T-helper 2 cell treated with Interferon-gamma antibody and Interleukin-4, amounts not matched to agents 5 μg/mL and 100 μg/mL, for 36 hours (primary cell): ENCODE measurements at regions not wholly inside any gene's neighbourhood (a gene's known extent, or its start where the extent isn't known, plus 50 kb on each side); places are given as distances from the start of the nearest gene placed in this dataset.
"Not testable (repeated sequence)": the region's sequence is repeated elsewhere in the genome, so short reads cannot be mapped to it uniquely, and the experiment has no call there.

Experiments used
- DNase-seq: peaks from one replicate; pipeline ENCODE4 v3.0.0; 2021; ENCODE audit warnings: low spot score
- H3K27ac Mint-ChIP-seq: one replicate; pipeline ENCODE4 v1.8.0; 2021; ENCODE audit warnings: mild to moderate bottlenecking, mixed read lengths
- H3K27me3 Mint-ChIP-seq: one replicate; pipeline ENCODE4 v1.8.0; 2021; ENCODE audit warnings: low read depth, mixed read lengths
- H3K36me3 Mint-ChIP-seq: one replicate; pipeline ENCODE4 v1.8.0; 2021; ENCODE audit warnings: low read depth, mixed read lengths
- H3K4me1 Mint-ChIP-seq: one replicate; pipeline ENCODE4 v1.8.0; 2021; ENCODE audit warnings: low read depth, mixed read lengths
- H3K4me3 Mint-ChIP-seq: one replicate; pipeline ENCODE4 v1.8.0; 2022; ENCODE audit warnings: mild to moderate bottlenecking, moderate library complexity, mixed read lengths
- H3K9me3 Mint-ChIP-seq: one replicate; pipeline ENCODE4 v1.8.0; 2021; ENCODE audit warnings: mixed read lengths

- H3K4me3 Mint-ChIP-seq = no peak overlapping the region
- no peaks in the 10 kb centered on the region for H3K4me1 Mint-ChIP-seq
- no peak for DNase-seq
- peaks cover 45% of the 10 kb centered on the region for H3K9me3 Mint-ChIP-seq
- H3K27ac Mint-ChIP-seq = no peak overlapping the region
- no peaks in the 10 kb centered on the region for H3K36me3 Mint-ChIP-seq
- no peaks in the 10 kb centered on the region for H3K27me3 Mint-ChIP-seq
These were observed 889.2 kb upstream of the NCAM2 start for GRCh38 chr21:20108976-20109540.

- H3K9me3 Mint-ChIP-seq = peaks cover 54% of the 10 kb centered on the region
- no peak overlapping the region for H3K4me3 Mint-ChIP-seq
- H3K27ac Mint-ChIP-seq = no peak overlapping the region
- no peaks in the 10 kb centered on the region for H3K4me1 Mint-ChIP-seq
- no peaks in the 10 kb centered on the region for H3K36me3 Mint-ChIP-seq
- no peak for DNase-seq
- no peaks in the 10 kb centered on the region for H3K27me3 Mint-ChIP-seq
These were observed 887.8 kb upstream of the NCAM2 start for GRCh38 chr21:20110368-20110767.

GRCh38 chr21:20151741-20152140 lies 846.5 kb upstream of the NCAM2 start:
- Mint-ChIP-seq H3K27ac (no peak overlapping the region), H3K27me3 (no peaks in the 10 kb centered on the region), H3K36me3 (no peaks in the 10 kb centered on the region), H3K4me1 (no peaks in the 10 kb centered on the region), H3K4me3 (no peak overlapping the region), H3K9me3 (peaks cover 43% of the 10 kb centered on the region)
- DNase-seq = no peak

- Mint-ChIP-seq H3K4me1 (no peaks in the 10 kb centered on the region), H3K9me3 (peaks cover 43% of the 10 kb centered on the region), H3K27me3 (no peaks in the 10 kb centered on the region), H3K4me3 (no peak overlapping the region), H3K36me3 (no peaks in the 10 kb centered on the region), H3K27ac (no peak overlapping the region)
- no peak for DNase-seq
These were observed 835.0 kb upstream of the NCAM2 start for GRCh38 chr21:20163167-20163566.

- H3K36me3 Mint-ChIP-seq = no peaks in the 10 kb centered on the region
- DNase-seq = no peak
- no peaks in the 10 kb centered on the region for H3K4me1 Mint-ChIP-seq
- H3K27me3 Mint-ChIP-seq = no peaks in the 10 kb centered on the region
- H3K27ac Mint-ChIP-seq = no peak overlapping the region
- no peak overlapping the region for H3K4me3 Mint-ChIP-seq
- H3K9me3 Mint-ChIP-seq = peaks cover 42% of the 10 kb centered on the region
These were observed 831.1 kb upstream of the NCAM2 start for GRCh38 chr21:20167059-20167458.

GRCh38 chr21:20169812-20170576 lies 828.2 kb upstream of the NCAM2 start:
- Mint-ChIP-seq H3K27ac (no peak overlapping the region), H3K27me3 (no peaks in the 10 kb centered on the region), H3K36me3 (peaks cover 2% of the 10 kb centered on the region), H3K4me1 (no peaks in the 10 kb centered on the region), H3K4me3 (no peak overlapping the region), H3K9me3 (peaks cover 59% of the 10 kb centered on the region)
- no peak for DNase-seq

- H3K27me3 Mint-ChIP-seq = no peaks in the 10 kb centered on the region
- no peak overlapping the region for H3K4me3 Mint-ChIP-seq
- no peaks in the 10 kb centered on the region for H3K36me3 Mint-ChIP-seq
- peaks cover 51% of the 10 kb centered on the region for H3K9me3 Mint-ChIP-seq
- no peaks in the 10 kb centered on the region for H3K4me1 Mint-ChIP-seq
- no peak overlapping the region for H3K27ac Mint-ChIP-seq
- no peak for DNase-seq
These were observed 812.0 kb upstream of the NCAM2 start for GRCh38 chr21:20186186-20186585.

GRCh38 chr21:20187028-20187427 lies 811.2 kb upstream of the NCAM2 start:
- Mint-ChIP-seq H3K27me3 (no peaks in the 10 kb centered on the region), H3K36me3 (no peaks in the 10 kb centered on the region), H3K9me3 (peaks cover 57% of the 10 kb centered on the region), H3K4me1 (no peaks in the 10 kb centered on the region), H3K27ac (no peak overlapping the region), H3K4me3 (no peak overlapping the region)
- no peak for DNase-seq

GRCh38 chr21:20201323-20201722 lies 796.9 kb upstream of the NCAM2 start:
- DNase-seq, H3K4me1 Mint-ChIP-seq, H3K27ac Mint-ChIP-seq, H3K4me3 Mint-ChIP-seq, H3K36me3 Mint-ChIP-seq, H3K27me3 Mint-ChIP-seq: not testable (repeated sequence)
- H3K9me3 Mint-ChIP-seq = peaks cover 49% of the 10 kb centered on the region

GRCh38 chr21:20207335-20207734 lies 790.9 kb upstream of the NCAM2 start:
- Mint-ChIP-seq H3K4me3 (no peak overlapping the region), H3K27me3 (no peaks in the 10 kb centered on the region), H3K36me3 (no peaks in the 10 kb centered on the region), H3K27ac (no peak overlapping the region), H3K9me3 (peaks cover 58% of the 10 kb centered on the region), H3K4me1 (no peaks in the 10 kb centered on the region)
- no peak for DNase-seq

- peaks cover 45% of the 10 kb centered on the region for H3K9me3 Mint-ChIP-seq
- H3K36me3 Mint-ChIP-seq = no peaks in the 10 kb centered on the region
- no peaks in the 10 kb centered on the region for H3K4me1 Mint-ChIP-seq
- DNase-seq = no peak
- H3K4me3 Mint-ChIP-seq = no peak overlapping the region
- H3K27ac Mint-ChIP-seq = no peak overlapping the region
- no peaks in the 10 kb centered on the region for H3K27me3 Mint-ChIP-seq
These were observed 782.2 kb upstream of the NCAM2 start for GRCh38 chr21:20215959-20216358.

- Mint-ChIP-seq H3K4me3 (no peak overlapping the region), H3K27ac (no peak overlapping the region), H3K4me1 (no peaks in the 10 kb centered on the region)
These were observed 777.6 kb upstream of the NCAM2 start for GRCh38 chr21:20220586-20220985.

GRCh38 chr21:20221981-20222380 lies 776.2 kb upstream of the NCAM2 start:
- H3K9me3 Mint-ChIP-seq = peaks cover 42% of the 10 kb centered on the region
- not testable (repeated sequence) for H3K4me3 Mint-ChIP-seq, DNase-seq, H3K36me3 Mint-ChIP-seq, H3K4me1 Mint-ChIP-seq, H3K27ac Mint-ChIP-seq, H3K27me3 Mint-ChIP-seq

More at GRCh38 chr21:20220586-20220985, 777.6 kb upstream of the NCAM2 start:
- DNase-seq = no peak
- H3K27me3 Mint-ChIP-seq = no peaks in the 10 kb centered on the region
- H3K9me3 Mint-ChIP-seq = peaks cover 42% of the 10 kb centered on the region
- H3K36me3 Mint-ChIP-seq = no peaks in the 10 kb centered on the region

GRCh38 chr21:20236649-20237048 lies 761.6 kb upstream of the NCAM2 start:
- H3K9me3 Mint-ChIP-seq = peaks cover 70% of the 10 kb centered on the region
- not testable (repeated sequence) for DNase-seq

GRCh38 chr21:20249401-20249800 lies 748.8 kb upstream of the NCAM2 start:
- Mint-ChIP-seq H3K27ac (no peak overlapping the region), H3K9me3 (peaks cover 12% of the 10 kb centered on the region), H3K27me3 (no peaks in the 10 kb centered on the region), H3K36me3 (no peaks in the 10 kb centered on the region), H3K4me3 (no peak overlapping the region), H3K4me1 (no peaks in the 10 kb centered on the region)
- no peak for DNase-seq

More at GRCh38 chr21:20236649-20237048, 761.6 kb upstream of the NCAM2 start:
- not testable (repeated sequence) for H3K4me1 Mint-ChIP-seq, H3K27ac Mint-ChIP-seq, H3K4me3 Mint-ChIP-seq, H3K36me3 Mint-ChIP-seq, H3K27me3 Mint-ChIP-seq
